ENCODE measurements at regions not wholly inside any gene's neighbourhood (a gene's known extent, or its start where the extent isn't known, plus 50 kb on each side); places are given as distances from the start of the nearest gene placed in this dataset.
"Not testable (repeated sequence)": the region's sequence is repeated elsewhere in the genome, so short reads cannot be mapped to it uniquely, and the experiment has no call there.

DNA sequence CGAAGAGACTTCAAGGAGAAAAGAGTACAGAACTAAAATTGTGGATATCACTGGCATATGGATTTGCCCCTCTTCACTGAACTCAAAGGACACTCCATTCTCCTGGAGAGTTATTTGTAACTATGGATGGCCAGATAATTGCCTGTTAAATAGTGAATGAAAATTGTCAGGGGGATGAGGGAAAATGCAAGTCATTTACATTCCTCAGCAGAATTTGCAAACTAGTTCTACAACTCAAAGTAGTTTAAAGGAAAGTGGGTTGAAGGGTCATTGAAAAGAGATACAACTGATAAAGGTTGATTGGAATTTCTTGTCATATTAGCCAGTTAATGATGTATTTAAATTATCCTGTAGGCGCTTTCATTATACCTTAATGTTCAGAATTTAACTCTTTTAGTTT lies 266.5 kb upstream of the SPOPL start:
- H3K4me1 Mint-ChIP-seq (ENCODE audit: low read depth) = no peaks in the 10 kb centered on the region
- DNase-seq (no peak), ATAC-seq (no peak)
- no peaks in the 10 kb centered on the region for H3K9me3 Mint-ChIP-seq
- H3K27me3 Mint-ChIP-seq (ENCODE audit: low read depth) = no peaks in the 10 kb centered on the region
- H3K4me3 Mint-ChIP-seq = no peak overlapping the region
- no peaks in the 10 kb centered on the region for H3K36me3 Mint-ChIP-seq (ENCODE audit: insufficient read depth)

DNA sequence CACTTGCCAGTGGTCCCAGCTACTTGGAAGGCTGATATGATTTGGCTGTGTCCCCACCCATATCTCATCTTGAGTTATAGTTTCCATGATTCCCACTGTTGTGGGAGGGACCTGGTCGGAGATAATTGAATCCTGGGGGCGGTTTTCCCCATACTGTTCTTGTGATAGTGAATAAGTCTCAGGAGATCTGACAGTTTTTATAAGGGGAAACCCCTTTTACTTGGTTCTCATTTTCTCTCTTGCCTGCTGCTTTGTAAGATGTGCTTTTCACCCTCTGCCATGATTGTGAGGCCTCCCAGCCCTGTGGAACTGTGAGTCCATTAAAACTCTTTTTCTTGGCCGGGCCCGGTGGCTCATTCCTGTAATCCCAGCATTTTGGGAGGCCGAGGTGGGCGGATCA lies 265.4 kb upstream of the SPOPL start:
- DNase-seq = no peak
- Mint-ChIP-seq H3K4me1 (ENCODE audit: low read depth) (no peaks in the 10 kb centered on the region), H3K9me3 (no peaks in the 10 kb centered on the region)

DNA sequence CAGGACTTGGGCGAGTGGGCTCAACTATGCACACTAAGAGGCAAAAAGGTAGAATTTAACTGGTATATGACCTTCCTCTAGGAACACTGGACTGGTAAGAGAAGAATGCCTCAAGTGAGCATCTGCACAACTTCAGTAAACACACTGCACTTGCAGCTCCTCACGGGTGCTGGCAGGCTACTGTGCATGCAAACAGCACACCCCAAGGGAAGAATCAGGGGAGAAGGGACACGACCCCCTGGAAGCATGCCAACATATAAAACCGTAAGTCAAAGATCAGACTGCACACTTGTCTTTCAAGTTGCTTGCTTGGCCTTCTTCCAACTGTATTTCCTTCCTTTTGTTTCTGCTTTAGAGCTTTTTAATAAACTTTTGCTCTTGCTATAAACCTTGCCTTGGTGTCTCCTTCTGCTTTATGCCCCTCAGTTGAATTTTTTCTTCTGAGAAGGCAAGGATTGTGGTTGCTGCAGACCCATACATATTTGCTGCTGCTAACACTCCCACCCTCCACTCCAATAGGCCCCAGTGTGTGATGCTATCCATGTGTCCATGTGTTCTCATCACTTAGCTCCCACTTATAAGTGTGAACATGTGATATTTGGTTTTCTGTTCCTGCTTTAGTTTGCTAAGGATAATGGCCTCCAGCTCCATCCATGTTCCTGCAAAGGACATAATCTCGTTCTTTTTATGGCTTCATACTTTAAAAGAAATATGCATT lies 263.7 kb upstream of the SPOPL start:
- H3K4me3 Mint-ChIP-seq = no peak overlapping the region
- H3K9me3 Mint-ChIP-seq = no peaks in the 10 kb centered on the region
- ATAC-seq = no peak
- DNase-seq = no peak
- H3K4me1 Mint-ChIP-seq (ENCODE audit: low read depth) = no peaks in the 10 kb centered on the region
- H3K36me3 Mint-ChIP-seq (ENCODE audit: insufficient read depth) = no peaks in the 10 kb centered on the region
- no peaks in the 10 kb centered on the region for H3K27me3 Mint-ChIP-seq (ENCODE audit: low read depth)

More for the DNA sequence above, 265.4 kb upstream of the SPOPL start:
- ATAC-seq = no peak
- Mint-ChIP-seq H3K27me3 (ENCODE audit: low read depth) (no peaks in the 10 kb centered on the region), H3K36me3 (ENCODE audit: insufficient read depth) (no peaks in the 10 kb centered on the region), H3K4me3 (no peak overlapping the region)

DNA sequence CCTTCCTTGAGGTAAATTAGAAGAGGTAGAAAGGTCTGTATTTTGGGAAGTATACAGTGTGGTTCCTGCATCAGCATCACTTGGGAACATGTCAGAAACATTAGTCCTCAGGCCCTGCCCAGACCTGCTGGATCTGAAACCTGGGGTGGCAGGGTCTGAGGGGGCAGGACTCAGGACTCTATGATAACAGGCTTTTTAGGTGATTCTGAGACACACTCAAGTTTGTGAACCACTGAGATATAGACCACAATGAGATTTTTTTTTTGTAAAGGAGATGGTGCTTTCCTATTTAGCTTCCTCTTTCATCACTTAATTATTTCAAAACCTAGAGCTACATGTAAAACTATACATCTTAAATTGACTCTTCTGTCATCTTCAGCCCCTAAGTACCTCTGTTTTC lies 262.7 kb upstream of the SPOPL start:
- Mint-ChIP-seq H3K27me3 (ENCODE audit: low read depth) (no peaks in the 10 kb centered on the region), H3K4me3 (no peak overlapping the region), H3K36me3 (ENCODE audit: insufficient read depth) (no peaks in the 10 kb centered on the region), H3K9me3 (no peaks in the 10 kb centered on the region), H3K4me1 (ENCODE audit: low read depth) (no peaks in the 10 kb centered on the region)
- DNase-seq (no peak), ATAC-seq (no peak)

DNA sequence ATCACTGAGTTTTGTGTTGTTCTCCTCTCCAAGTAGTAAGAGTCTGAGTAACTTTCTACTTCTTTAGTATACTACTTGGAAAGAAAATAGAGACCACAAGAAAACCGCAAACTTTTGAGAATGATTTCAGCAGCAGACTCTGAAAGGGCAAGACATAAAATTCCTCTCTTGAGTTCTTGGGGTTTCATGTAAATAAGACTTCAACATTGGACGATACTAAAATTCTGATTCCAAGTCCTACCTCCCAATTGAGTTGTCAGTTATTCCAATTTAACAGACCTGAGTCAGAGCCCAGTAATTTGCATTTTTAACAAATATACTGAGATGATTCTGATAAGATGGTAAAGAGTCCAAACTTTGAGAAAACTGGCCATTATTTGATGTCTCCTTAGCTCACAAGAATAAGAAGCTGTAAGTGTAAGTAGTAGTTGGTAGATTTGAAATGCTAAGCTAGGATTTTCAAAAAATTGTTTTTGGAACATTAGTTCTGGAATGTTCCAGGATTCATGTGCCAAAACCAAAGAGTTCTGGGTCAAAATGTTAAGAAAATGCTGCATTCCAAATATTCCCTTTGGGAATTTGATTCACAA lies 261.6 kb upstream of the SPOPL start:
- no peak for ATAC-seq
- Mint-ChIP-seq H3K9me3 (no peaks in the 10 kb centered on the region), H3K27me3 (ENCODE audit: low read depth) (no peaks in the 10 kb centered on the region)

DNA sequence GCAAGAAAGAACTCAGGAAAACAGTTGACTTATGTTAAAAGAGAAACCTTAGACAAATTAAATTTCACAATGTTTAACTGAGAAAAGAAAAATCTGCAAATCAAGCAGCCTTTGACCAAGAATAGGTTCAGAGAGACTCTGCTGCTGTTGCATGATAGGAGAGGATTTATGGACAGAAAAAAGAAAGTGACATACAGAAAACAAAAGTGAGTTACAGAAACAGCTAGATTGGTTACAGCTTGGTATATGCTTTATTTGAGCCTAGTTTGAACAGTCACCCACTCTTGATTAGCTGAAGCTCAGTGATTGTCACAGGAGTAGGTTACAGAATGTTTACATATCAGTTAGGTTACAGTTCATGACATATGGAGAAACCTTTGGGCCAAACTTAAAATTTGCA lies 258.2 kb upstream of the SPOPL start:
- Mint-ChIP-seq H3K27me3 (ENCODE audit: low read depth) (no peaks in the 10 kb centered on the region), H3K4me3 (no peak overlapping the region), H3K9me3 (no peaks in the 10 kb centered on the region), H3K4me1 (ENCODE audit: low read depth) (no peaks in the 10 kb centered on the region), H3K36me3 (ENCODE audit: insufficient read depth) (no peaks in the 10 kb centered on the region)
- ATAC-seq (no peak), DNase-seq (no peak)

More for the DNA sequence above, 261.6 kb upstream of the SPOPL start:
- no peak for DNase-seq
- Mint-ChIP-seq H3K4me1 (ENCODE audit: low read depth) (no peaks in the 10 kb centered on the region), H3K36me3 (ENCODE audit: insufficient read depth) (no peaks in the 10 kb centered on the region), H3K4me3 (no peak overlapping the region)

DNA sequence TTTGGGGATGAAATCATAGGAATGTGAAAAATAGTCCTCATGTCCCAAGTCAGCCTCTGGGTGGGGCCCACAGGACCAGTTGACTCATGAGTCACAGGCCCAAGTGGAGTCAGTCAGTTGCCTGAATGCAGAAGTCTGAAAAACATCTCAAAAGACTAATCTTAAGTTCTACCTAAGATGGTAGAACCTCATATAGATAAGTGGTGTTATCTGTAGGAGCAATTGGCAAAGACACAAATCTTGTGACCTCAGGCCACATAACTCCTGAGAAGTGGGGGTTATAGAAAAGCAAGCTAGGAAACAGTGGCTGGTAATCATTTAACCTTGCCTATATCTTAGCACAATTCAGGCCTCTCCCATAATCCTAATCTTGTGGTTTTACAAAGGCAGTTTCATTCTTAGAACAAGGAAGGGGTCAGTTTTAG lies 257.1 kb upstream of the SPOPL start:
- Mint-ChIP-seq H3K9me3 (no peaks in the 10 kb centered on the region), H3K27me3 (ENCODE audit: low read depth) (no peaks in the 10 kb centered on the region), H3K4me1 (ENCODE audit: low read depth) (no peaks in the 10 kb centered on the region), H3K4me3 (no peak overlapping the region), H3K36me3 (ENCODE audit: insufficient read depth) (no peaks in the 10 kb centered on the region)
- DNase-seq (no peak), ATAC-seq (no peak)

DNA sequence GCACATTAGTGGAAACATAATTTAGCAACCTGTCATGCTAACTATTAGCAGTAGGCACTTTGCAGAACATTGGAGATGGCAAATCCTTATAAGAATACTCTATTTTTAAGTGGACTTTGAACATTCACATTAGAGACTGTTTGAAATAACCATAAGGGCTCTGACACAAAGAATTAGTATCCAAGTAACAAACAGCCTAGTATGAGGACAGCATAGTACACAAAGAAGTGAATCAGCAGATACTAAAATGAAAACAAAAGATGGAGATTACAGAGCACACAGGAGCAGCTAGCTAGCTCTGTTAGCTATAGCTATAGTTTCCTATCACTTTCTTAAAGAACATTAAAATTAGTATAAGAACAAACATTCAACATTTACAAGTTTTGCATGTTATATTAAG lies 256.3 kb upstream of the SPOPL start:
- no peaks in the 10 kb centered on the region for H3K4me1 Mint-ChIP-seq (ENCODE audit: low read depth)
- H3K9me3 Mint-ChIP-seq = no peaks in the 10 kb centered on the region
- H3K27me3 Mint-ChIP-seq (ENCODE audit: low read depth) = no peaks in the 10 kb centered on the region
- no peak for ATAC-seq
- no peak overlapping the region for H3K4me3 Mint-ChIP-seq
- H3K36me3 Mint-ChIP-seq (ENCODE audit: insufficient read depth) = no peaks in the 10 kb centered on the region
- DNase-seq = no peak

DNA sequence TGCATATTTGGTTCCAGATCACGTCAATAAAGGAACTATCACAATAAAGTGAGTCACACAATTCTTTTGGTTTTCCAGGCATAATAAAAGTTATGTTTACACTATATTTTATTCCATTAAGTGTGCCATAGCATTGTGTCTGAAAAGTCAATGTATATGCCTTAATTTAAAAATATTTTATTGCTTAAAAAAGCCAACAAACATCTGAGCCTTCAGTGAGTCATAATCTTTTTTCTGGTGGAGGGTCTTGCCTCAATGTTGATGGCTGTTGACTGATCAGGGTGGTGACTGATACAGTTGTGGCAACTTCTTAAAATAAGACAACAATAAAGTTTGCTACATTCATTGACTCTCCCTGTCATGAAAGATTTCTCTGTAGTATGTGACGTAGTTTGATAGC lies 254.3 kb upstream of the SPOPL start:
- no peak for ATAC-seq
- no peaks in the 10 kb centered on the region for H3K36me3 Mint-ChIP-seq (ENCODE audit: insufficient read depth)
- H3K9me3 Mint-ChIP-seq = no peaks in the 10 kb centered on the region
- H3K4me3 Mint-ChIP-seq = no peak overlapping the region
- no peaks in the 10 kb centered on the region for H3K27me3 Mint-ChIP-seq (ENCODE audit: low read depth)
- no peak for DNase-seq
- H3K4me1 Mint-ChIP-seq (ENCODE audit: low read depth) = no peaks in the 10 kb centered on the region

DNA sequence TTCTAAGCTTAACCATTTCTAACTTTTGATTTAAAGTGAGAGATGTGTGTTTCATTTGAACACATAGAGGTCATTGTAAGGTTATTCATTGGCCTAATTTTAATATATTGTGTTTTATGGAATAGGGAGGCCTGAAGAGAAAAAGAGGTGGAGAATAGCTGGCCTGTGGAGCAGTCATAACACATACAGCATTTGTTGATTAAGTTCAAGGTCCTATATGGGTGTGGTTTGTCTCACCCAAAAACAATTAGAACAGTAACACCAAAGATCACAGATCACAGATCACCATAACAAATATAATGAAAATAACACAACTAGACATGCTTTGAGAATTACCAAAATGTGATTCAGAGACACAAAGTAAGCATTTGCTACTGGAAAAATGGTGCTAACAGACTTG lies 252.4 kb upstream of the SPOPL start:
- H3K4me1 Mint-ChIP-seq (ENCODE audit: low read depth) = no peaks in the 10 kb centered on the region
- no peaks in the 10 kb centered on the region for H3K9me3 Mint-ChIP-seq
- ATAC-seq = no peak
- no peak for DNase-seq
- H3K27me3 Mint-ChIP-seq (ENCODE audit: low read depth) = no peaks in the 10 kb centered on the region
- no peak overlapping the region for H3K4me3 Mint-ChIP-seq
- no peaks in the 10 kb centered on the region for H3K36me3 Mint-ChIP-seq (ENCODE audit: insufficient read depth)

DNA sequence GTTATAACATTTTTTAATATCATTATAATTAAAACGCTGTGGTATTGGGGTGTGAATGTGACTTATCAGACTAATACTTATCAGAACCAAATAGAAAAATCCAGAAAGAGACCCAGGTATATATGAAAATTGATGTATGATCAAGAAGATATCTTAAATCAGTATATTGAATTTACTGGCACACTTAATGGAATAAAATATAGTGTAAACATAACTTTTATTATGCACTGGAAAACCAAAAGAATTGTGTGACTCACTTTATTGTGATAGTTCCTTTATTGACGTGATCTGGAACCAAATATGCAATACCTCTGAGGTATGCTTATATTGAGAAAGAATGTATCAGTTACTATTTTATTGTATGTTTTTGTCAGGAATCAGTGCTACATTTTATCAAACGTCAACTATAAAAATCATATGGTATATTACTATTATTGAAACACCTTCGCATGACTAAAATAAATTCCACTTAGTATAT lies 250.7 kb upstream of the SPOPL start:
- not testable (repeated sequence) for ATAC-seq; H3K4me3 Mint-ChIP-seq; H3K27me3 Mint-ChIP-seq (ENCODE audit: low read depth); DNase-seq; H3K36me3 Mint-ChIP-seq (ENCODE audit: insufficient read depth); H3K4me1 Mint-ChIP-seq (ENCODE audit: low read depth); H3K9me3 Mint-ChIP-seq

DNA sequence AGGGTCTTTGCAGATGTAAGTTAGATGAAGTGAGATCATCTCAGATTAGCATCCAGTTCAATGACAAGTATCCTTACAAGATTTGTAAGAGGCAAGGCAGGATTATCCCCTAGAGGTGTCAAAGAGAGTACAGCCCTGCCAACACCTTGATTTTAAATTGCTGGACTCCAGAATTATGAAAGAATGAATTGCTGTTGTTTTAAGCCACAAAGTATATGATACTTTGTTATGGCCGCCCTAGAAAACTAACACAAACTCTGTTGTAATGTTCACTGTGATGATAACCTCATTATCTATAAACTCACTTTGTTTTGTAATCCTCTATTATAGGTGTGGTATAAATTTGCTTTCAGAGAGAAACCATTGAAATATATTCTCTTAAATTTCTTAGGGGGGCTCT lies 249.0 kb upstream of the SPOPL start:
- no peaks in the 10 kb centered on the region for H3K27me3 Mint-ChIP-seq (ENCODE audit: low read depth)
- no peak overlapping the region for H3K4me3 Mint-ChIP-seq
- DNase-seq (no peak), ATAC-seq (no peak)
- H3K4me1 Mint-ChIP-seq (ENCODE audit: low read depth) = no peaks in the 10 kb centered on the region
- H3K9me3 Mint-ChIP-seq = peaks cover 10% of the 10 kb centered on the region
- no peaks in the 10 kb centered on the region for H3K36me3 Mint-ChIP-seq (ENCODE audit: insufficient read depth)

DNA sequence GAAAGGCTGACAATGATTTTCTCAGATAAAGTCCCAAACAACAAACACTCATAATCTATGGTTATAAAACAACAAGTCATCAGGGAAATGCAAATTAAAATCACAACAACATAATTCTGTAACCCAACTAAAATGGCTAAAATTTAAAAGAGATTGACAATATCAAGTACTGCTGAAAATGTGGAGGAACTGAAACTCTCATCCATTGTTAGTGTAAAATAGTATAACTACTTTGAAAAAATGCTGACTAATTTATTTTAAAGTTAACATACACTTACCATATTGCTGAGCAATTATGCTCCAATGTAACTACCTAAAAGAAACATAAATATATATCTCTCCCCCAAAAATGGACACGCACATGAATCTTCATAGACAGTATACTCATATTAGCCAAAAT lies 245.9 kb upstream of the SPOPL start:
- no peak for ATAC-seq
- H3K36me3 Mint-ChIP-seq (ENCODE audit: insufficient read depth) = no peaks in the 10 kb centered on the region

DNA sequence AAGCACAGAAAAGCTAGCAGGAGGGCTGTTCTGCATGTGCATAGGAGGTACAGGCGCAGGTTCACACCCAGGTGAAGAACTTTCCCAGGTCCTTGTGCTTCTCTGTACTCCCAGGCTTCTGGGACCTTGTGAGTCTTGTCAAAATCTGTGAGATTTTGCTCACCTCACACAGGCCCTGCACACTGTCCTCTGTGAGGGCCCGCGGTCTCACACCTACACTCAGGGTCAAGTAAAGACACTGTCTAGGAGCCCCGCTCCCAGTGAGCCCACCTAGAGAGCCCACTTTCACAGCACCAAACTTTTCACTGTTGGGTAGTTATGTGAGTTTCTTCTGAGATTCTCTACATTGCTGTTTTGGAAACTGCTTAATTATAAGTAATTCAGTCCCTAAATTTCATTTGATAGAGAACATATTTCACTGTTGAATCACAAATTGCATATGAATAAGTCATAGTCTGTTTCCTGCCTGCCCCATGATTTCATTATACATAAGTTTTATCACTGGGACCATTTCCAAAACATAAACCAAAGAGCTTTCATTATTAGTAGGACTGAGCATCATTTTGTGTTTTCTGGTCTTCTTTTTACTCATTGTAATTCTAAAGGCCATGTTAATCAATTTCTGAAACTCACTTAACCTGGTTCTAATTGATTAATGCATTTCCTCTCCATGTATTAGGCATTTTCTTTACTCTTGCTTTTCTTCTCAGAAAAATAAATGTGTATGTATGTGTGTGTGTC lies 234.2 kb upstream of the SPOPL start:
- Mint-ChIP-seq H3K4me1 (ENCODE audit: low read depth) (no peaks in the 10 kb centered on the region), H3K27me3 (ENCODE audit: low read depth) (no peaks in the 10 kb centered on the region), H3K4me3 (no peak overlapping the region), H3K36me3 (ENCODE audit: insufficient read depth) (no peaks in the 10 kb centered on the region), H3K9me3 (peaks cover 11% of the 10 kb centered on the region)
- DNase-seq = no peak
- ATAC-seq = no peak

More for the DNA sequence above, 245.9 kb upstream of the SPOPL start:
- Mint-ChIP-seq H3K9me3 (peaks cover 16% of the 10 kb centered on the region), H3K4me3 (no peak overlapping the region), H3K4me1 (ENCODE audit: low read depth) (no peaks in the 10 kb centered on the region), H3K27me3 (ENCODE audit: low read depth) (no peaks in the 10 kb centered on the region)
- DNase-seq = no peak

DNA sequence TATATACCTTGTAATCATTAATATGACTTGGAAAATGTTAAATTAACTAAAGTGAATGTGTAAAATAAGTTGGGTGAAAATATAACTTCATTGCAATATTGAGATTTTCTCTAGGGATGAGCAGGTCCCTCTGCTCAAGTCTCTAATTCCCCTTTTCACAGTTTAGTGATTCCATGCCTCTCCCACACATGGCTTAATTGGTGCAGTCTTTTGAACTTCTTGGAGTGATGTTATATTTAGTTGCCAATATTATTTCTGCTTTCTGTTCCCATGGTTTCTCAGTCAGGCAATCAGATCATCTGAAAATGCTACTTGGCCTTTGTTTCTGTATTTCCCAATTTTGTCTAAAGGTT lies 233.7 kb upstream of the SPOPL start:
- DNase-seq (no peak), ATAC-seq (no peak)
- Mint-ChIP-seq H3K4me1 (ENCODE audit: low read depth) (no peaks in the 10 kb centered on the region), H3K9me3 (peaks cover 5% of the 10 kb centered on the region), H3K4me3 (no peak overlapping the region), H3K36me3 (ENCODE audit: insufficient read depth) (no peaks in the 10 kb centered on the region), H3K27me3 (ENCODE audit: low read depth) (no peaks in the 10 kb centered on the region)

All from activated T-cell treated with anti-CD3 and anti-CD28 coated beads, Interleukin-2, amount 50 U/mL, for 4 hours (primary cell).